CD14-positive monocyte (primary cell): ENCODE measurements at regions not wholly inside any gene's neighbourhood (a gene's known extent, or its start where the extent isn't known, plus 50 kb on each side); places are given as distances from the start of the nearest gene placed in this dataset.
"Not testable (repeated sequence)": the region's sequence is repeated elsewhere in the genome, so short reads cannot be mapped to it uniquely, and the experiment has no call there.

ENCODE experiments used
- DNase-seq, 3 donors: peaks; one replicate each; pipeline ENCODE4 v3.0.0-alpha.2; 2011 to 2022
- H2AFZ ChIP-seq: 2 replicates; pipeline ENCODE4 v1.6.0; 2012; ENCODE audit warnings: mild to moderate bottlenecking, low read depth, low read length, inconsistent platforms; ENCODE audit not compliant: insufficient read depth, poor library complexity, severe bottlenecking
- H3K27ac ChIP-seq, 2 donors: 1 replicate in 1 of 2; 2 replicates in 1 of 2; pipeline ENCODE4 v1.5.1; 2012 to 2013; ENCODE audit warnings: low read length in 2 of 2, control low read depth in 1 of 2, inconsistent platforms in 1 of 2, low read depth in 1 of 2, mild to moderate bottlenecking in 1 of 2
- H3K27me3 ChIP-seq, 2 donors: one replicate each; pipeline versions ENCODE4 v1.6.0 to v1.6.1; 2011 to 2013; ENCODE audit warnings: low read length in 2 of 2; ENCODE audit not compliant: control insufficient read depth in 2 of 2, insufficient read depth in 2 of 2
- H3K36me3 ChIP-seq, 2 donors: replicated peaks in 1 of 2; 1 replicate in 1 of 2; 2 replicates in 1 of 2; pipeline versions ENCODE4 v1.5.1 to v1.6.1; 2012 to 2013; ENCODE audit warnings: low read length in 2 of 2, control low read depth in 1 of 2, inconsistent platforms in 1 of 2, mild to moderate bottlenecking in 1 of 2; ENCODE audit not compliant: insufficient read depth in 2 of 2, control insufficient read depth in 1 of 2
- H3K4me1 ChIP-seq, 2 donors: 1 replicate in 1 of 2; 2 replicates in 1 of 2; pipeline versions ENCODE4 v1.5.1 to v1.6.1; 2012 to 2013; ENCODE audit warnings: low read length in 2 of 2, control low read depth in 1 of 2, inconsistent platforms in 1 of 2, mild to moderate bottlenecking in 1 of 2, moderate library complexity in 1 of 2; ENCODE audit not compliant: insufficient read depth in 2 of 2, control insufficient read depth in 1 of 2
- H3K4me2 ChIP-seq: replicated peaks from 2 replicates; pipeline ENCODE3; 2012; ENCODE audit warnings: low read length, moderate library complexity, mild to moderate bottlenecking; ENCODE audit not compliant: poor library complexity, severe bottlenecking; ENCODE audit errors: extremely low read depth
- H3K4me3 ChIP-seq, 3 experiments: fragments of 200-600 bp in 1 of 3; sonication (generic) in 1 of 3; replicated peaks in 1 of 3; 1 replicate in 2 of 3; 2 replicates in 1 of 3; pipeline ENCODE4 v1.5.1; 2011 to 2013; ENCODE audit warnings: low read length in 3 of 3, mild to moderate bottlenecking in 3 of 3, control low read depth in 2 of 3, low read depth in 2 of 3, inconsistent platforms in 1 of 3, moderate library complexity in 1 of 3
- H3K79me2 ChIP-seq: 2 replicates; pipeline ENCODE4 v1.6.0; 2012; ENCODE audit warnings: mild to moderate bottlenecking, control low read depth, inconsistent platforms, low read length, moderate library complexity; ENCODE audit not compliant: insufficient read depth
- H3K9ac ChIP-seq: 2 replicates; pipeline ENCODE4 v1.6.0; 2017; ENCODE audit warnings: low read length, mild to moderate bottlenecking; ENCODE audit not compliant: insufficient read depth, poor library complexity, severe bottlenecking
- H3K9me3 ChIP-seq, 2 donors: replicated peaks in 1 of 2; 1 replicate in 1 of 2; 2 replicates in 1 of 2; pipeline versions ENCODE4 v1.5.1 to v1.6.1; 2012 to 2013; ENCODE audit warnings: low read length in 2 of 2, control low read depth in 1 of 2; ENCODE audit not compliant: control insufficient read depth in 1 of 2, insufficient read depth in 1 of 2
- H4K20me1 ChIP-seq: 2 replicates; pipeline ENCODE4 v1.6.0; 2012; ENCODE audit warnings: mild to moderate bottlenecking, low read length, control low read depth, moderate library complexity; ENCODE audit not compliant: insufficient read depth
- H3K27ac Mint-ChIP-seq, 7 donors: one replicate each; pipeline ENCODE4 v1.8.0; 2020; ENCODE audit warnings: mild to moderate bottlenecking in 7 of 7, mixed read lengths in 7 of 7, moderate library complexity in 6 of 7, inconsistent platforms in 2 of 7
- H3K27me3 Mint-ChIP-seq, 3 donors: one replicate each; pipeline ENCODE4 v1.8.0; 2021 to 2022; ENCODE audit warnings: low read depth in 3 of 3, mild to moderate bottlenecking in 3 of 3, mixed read lengths in 3 of 3, moderate library complexity in 3 of 3, inconsistent platforms in 1 of 3
- H3K36me3 Mint-ChIP-seq, 2 donors: one replicate each; pipeline ENCODE4 v1.8.0; 2020; ENCODE audit warnings: mixed read lengths in 2 of 2, inconsistent platforms in 1 of 2, mild to moderate bottlenecking in 1 of 2
- H3K4me1 Mint-ChIP-seq: one replicate; pipeline ENCODE4 v1.8.0; 2020; ENCODE audit warnings: mild to moderate bottlenecking, mixed read lengths
- H3K4me3 Mint-ChIP-seq, 2 donors: one replicate each; pipeline ENCODE4 v1.8.0; 2020; ENCODE audit warnings: mild to moderate bottlenecking in 2 of 2, mixed read lengths in 2 of 2, moderate library complexity in 1 of 2
- H3K9me3 Mint-ChIP-seq, 7 donors: one replicate each; pipeline ENCODE4 v1.8.0; 2020 to 2022; ENCODE audit warnings: mixed read lengths in 7 of 7, mild to moderate bottlenecking in 6 of 7, moderate library complexity in 6 of 7, inconsistent platforms in 2 of 7
- CTCF ChIP-seq: fragments of 200-600 bp; IDR thresholded peaks from one replicate; pipeline ENCODE4 v1.8.0; 2022; ENCODE audit warnings: antibody characterized with exemption, mild to moderate bottlenecking
- WGBS: methylation state at CpG from one replicate; pipeline ENCODE4 v1.1.5; 2013; ENCODE audit warnings: missing lambda C conversion rate; ENCODE audit not compliant: insufficient coverage; 5-methylcytosine and 5-hydroxymethylcytosine counted together
- intact Hi-C, 2 donors: fragments of 100-400 bp; cut with micrococcal nuclease; formaldehyde crosslinking; loops; one replicate each; pipeline versions ENCODE4 v1.15.0 to v1.15.1; 2023

DNA sequence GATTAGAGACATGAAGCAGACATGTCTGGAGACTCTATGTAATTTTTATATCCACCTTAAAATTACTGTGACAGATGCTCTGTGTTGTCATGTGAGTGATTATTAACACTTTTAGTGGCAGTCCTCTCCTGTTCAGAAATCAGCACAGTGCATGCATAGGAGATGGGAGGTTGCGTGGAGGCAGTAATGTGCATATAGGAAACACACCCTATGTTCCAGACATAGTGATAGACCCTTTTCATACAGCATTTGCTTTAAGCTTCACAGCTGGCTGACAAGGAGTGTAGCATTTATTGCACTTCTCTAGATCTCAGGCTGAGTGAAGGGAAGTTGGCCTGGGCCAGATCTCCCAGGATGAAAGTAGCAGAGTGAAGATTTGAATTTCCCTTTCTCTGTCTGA, 102.3 kb upstream of the SYN3 start:
- DNase-seq = no peak
- Mint-ChIP-seq H3K4me3 (no peak overlapping the region), H3K9me3 (peaks cover 2 to 11% (median 6%) of the 10 kb centered on the region in 7 donors), H3K27ac (no peak overlapping the region), H3K27me3 (peaks cover 0 to 5% (median 2%) of the 10 kb centered on the region in 3 donors), H3K4me1 (no peaks in the 10 kb centered on the region), H3K36me3 (no peaks in the 10 kb centered on the region)
- Histone ChIP-seq H3K9ac (no peak overlapping the region), H3K9me3 (peaks cover 4 to 6% of the 10 kb centered on the region in 2 donors), H3K27me3 (no peaks in the 10 kb centered on the region), H3K27ac (no peak overlapping the region), H2AFZ (no peak overlapping the region), H3K4me2 (no peak overlapping the region), H3K79me2 (no peaks in the 10 kb centered on the region), H3K4me1 (no peaks in the 10 kb centered on the region), H4K20me1 (no peaks in the 10 kb centered on the region), H3K4me3 (no peak overlapping the region), H3K36me3 (no peaks in the 10 kb centered on the region)
- no CpG with 5 or more reads among the region's 1 CpG for WGBS
- no peak for TF ChIP-seq CTCF
- intact Hi-C loops = no loop called here

- H3K4me1 ChIP-seq, H3K36me3 Mint-ChIP-seq, H3K27ac Mint-ChIP-seq, intact Hi-C loops, DNase-seq, H3K4me1 Mint-ChIP-seq, H3K27me3 Mint-ChIP-seq, H3K27me3 ChIP-seq, H3K4me3 ChIP-seq, H3K4me3 Mint-ChIP-seq, H3K9ac ChIP-seq, H3K4me2 ChIP-seq, H3K27ac ChIP-seq, H3K36me3 ChIP-seq, H3K79me2 ChIP-seq, H4K20me1 ChIP-seq, H2AFZ ChIP-seq: not testable (repeated sequence)
- peaks cover 12 to 20% (median 16%) of the 10 kb centered on the region in 7 donors for H3K9me3 Mint-ChIP-seq
- peaks cover 13% of the 10 kb centered on the region in 2 donors for H3K9me3 ChIP-seq
- no CpG with 5 or more reads among the region's 1 CpG for WGBS
Observed at GRCh38 chr22:33154967-33155366, 96.8 kb upstream of the SYN3 start.
